GM12878 (cell line): ENCODE measurements at regions not wholly inside any gene's neighbourhood (a gene's known extent, or its start where the extent isn't known, plus 50 kb on each side); places are given as distances from the start of the nearest gene placed in this dataset.
"Not testable (repeated sequence)": the region's sequence is repeated elsewhere in the genome, so short reads cannot be mapped to it uniquely, and the experiment has no call there.

ENCODE experiments used
- ATAC-seq: fragments of 200-7000 bp; cut with Tn5 transposase; 3 replicates; pipeline ENCODE4 v1.9.1; 2020; ENCODE audit warnings: mild to moderate bottlenecking, moderate library complexity
- BruUV-seq: library from RNA; stranded (reverse); fragments of 400-500 nt; replicated peaks from 2 replicates; lab custom pipeline; 2021; lab: Mats Ljungman, UMichigan
- CTCF ChIA-PET: fragments of 300-600 bp; sonication (Branson Sonifier 250); formaldehyde crosslinking; extraction: SDS; loops from one replicate; lab custom pipeline; 2021; ENCODE audit warnings: inconsistent platforms; lab: Yijun Ruan, JAX
- POLR2A ChIA-PET: fragments of 350-600 bp; formaldehyde crosslinking; extraction: SDS; loops from one replicate; lab custom pipeline; 2021; ENCODE audit warnings: inconsistent platforms; lab: Charles Lee
- RAD21 ChIA-PET: fragments of 300-600 bp; sonication (Branson Sonifier 250); formaldehyde crosslinking; loops from one replicate; lab custom pipeline; 2023; ENCODE audit warnings: antibody characterized with exemption; ENCODE audit not compliant: unreplicated experiment; lab: Charles Lee
- SMC1A ChIA-PET: fragments of 300-600 bp; sonication (Branson Sonifier 250); formaldehyde crosslinking; loops from one replicate; lab custom pipeline; 2023; ENCODE audit not compliant: unreplicated experiment, uncharacterized antibody; lab: Charles Lee
- DNase-seq: peaks from one replicate; pipeline ENCODE4 v3.0.0-alpha.2; 2011; ENCODE audit warnings: low read depth, low spot score
- FAIRE-seq: peaks from 3 replicates; lab custom pipeline; 2011; peaks lifted over from hg19 to GRCh38; lab: Jason Lieb, UNC
- H2AFZ ChIP-seq: 2 replicates; pipeline ENCODE4 v1.6.0; 2011; ENCODE audit warnings: low read depth, low read length, control low read depth; ENCODE audit not compliant: control insufficient read depth
- H3K27ac ChIP-seq: 2 replicates; pipeline ENCODE4 v1.5.1; 2011; ENCODE audit warnings: control low read depth; ENCODE audit not compliant: control insufficient read depth, insufficient read depth
- H3K27me3 ChIP-seq, 2 experiments: replicated peaks in 1 of 2; 2 replicates each; pipeline versions ENCODE4 v1.6.0 to v1.6.1; 2011; ENCODE audit warnings: low read length in 1 of 2; ENCODE audit not compliant: control insufficient read depth in 2 of 2, insufficient read depth in 2 of 2
- H3K36me3 ChIP-seq, 2 experiments: 2 replicates each; pipeline ENCODE4 v1.5.1; 2011; ENCODE audit warnings: low read length in 1 of 2; ENCODE audit not compliant: control insufficient read depth in 2 of 2, insufficient read depth in 2 of 2
- H3K4me1 ChIP-seq: 2 replicates; pipeline ENCODE4 v1.6.1; 2011; ENCODE audit warnings: mild to moderate bottlenecking, low read length, moderate library complexity, mixed read lengths; ENCODE audit not compliant: control insufficient read depth, insufficient read depth
- H3K4me2 ChIP-seq: 2 replicates; pipeline ENCODE4 v1.6.0; 2011; ENCODE audit warnings: control low read depth; ENCODE audit not compliant: control insufficient read depth, insufficient read depth
- H3K4me3 ChIP-seq: fragments of 200-600 bp; sonication (generic); 2 replicates; pipeline ENCODE4 v1.5.1; 2016
- H3K79me2 ChIP-seq: 2 replicates; pipeline ENCODE4 v1.6.0; 2011; ENCODE audit warnings: low read length; ENCODE audit not compliant: control insufficient read depth, insufficient read depth
- H3K9ac ChIP-seq: 2 replicates; pipeline ENCODE4 v1.8.0; 2011; ENCODE audit warnings: low read length, control low read depth, mixed read lengths; ENCODE audit not compliant: control insufficient read depth, insufficient read depth
- H3K9me3 ChIP-seq: replicated peaks from 3 replicates; pipeline ENCODE4 v1.5.1; 2011; ENCODE audit warnings: mild to moderate bottlenecking, low read length; ENCODE audit not compliant: control insufficient read depth, insufficient read depth
- H4K20me1 ChIP-seq: 2 replicates; pipeline ENCODE4 v1.6.0; 2011; ENCODE audit not compliant: control insufficient read depth, insufficient read depth
- JUND ChIP-seq: IDR thresholded peaks from 2 replicates; pipeline ENCODE4 v1.6.1; 2012; ENCODE audit warnings: low read depth, mild to moderate bottlenecking, low read length, improper control_type of control experiment, moderate library complexity
- MYB ChIP-seq: fragments of 150-350 bp; IDR thresholded peaks from 2 replicates; pipeline ENCODE4 v1.6.1; 2014; ENCODE audit warnings: mild to moderate bottlenecking, low read depth, low read length, borderline replicate concordance
- NFYB ChIP-seq: IDR thresholded peaks from 2 replicates; pipeline ENCODE4 v1.6.1; 2011; ENCODE audit warnings: low read depth, mild to moderate bottlenecking, low read length, improper control_type of control experiment, moderate library complexity; ENCODE audit not compliant: insufficient read depth
- USF2 ChIP-seq: IDR thresholded peaks from 2 replicates; pipeline ENCODE4 v1.6.1; 2011; ENCODE audit warnings: low read depth, low read length, improper control_type of control experiment, borderline replicate concordance
- YBX1 ChIP-seq: fragments of 450-650 bp; IDR thresholded peaks from 2 replicates; pipeline ENCODE4 v1.6.1; 2016; ENCODE audit warnings: antibody characterized with exemption
- ZNF217 ChIP-seq: fragments of 450-650 bp; IDR thresholded peaks from 2 replicates; pipeline ENCODE4 v1.6.1; 2017; ENCODE audit warnings: antibody characterized with exemption, mild to moderate bottlenecking
- WGBS: methylation state at CpG from one replicate; pipeline ENCODE4 v1.1.6; 2016; ENCODE audit warnings: low lambda C conversion rate; ENCODE audit not compliant: insufficient replicate concordance, insufficient coverage; ENCODE audit errors: missing lambda C conversion rate; 5-methylcytosine and 5-hydroxymethylcytosine counted together
- in situ Hi-C: fragments of 300-500 bp; cut with MboI; formaldehyde crosslinking; loops from 9 replicates; pipeline ENCODE4 v1.14.3; 2018; ENCODE audit warnings: mixed read lengths
- intact Hi-C: fragments of 100-400 bp; cut with micrococcal nuclease; formaldehyde crosslinking; loops from one replicate; pipeline ENCODE4 v1.14.2; 2022; ENCODE audit not compliant: unreplicated experiment

GRCh38 chr7:25700141-25700540 lies 451.9 kb upstream of the NFE2L3 start:
- DNase-seq, H3K4me1 ChIP-seq, CTCF ChIA-PET, H3K4me2 ChIP-seq, POLR2A ChIA-PET, H3K27ac ChIP-seq, H3K9ac ChIP-seq, H2AFZ ChIP-seq, intact Hi-C loops, H3K9me3 ChIP-seq, ATAC-seq, RAD21 ChIA-PET, FAIRE-seq, H3K79me2 ChIP-seq, H3K36me3 ChIP-seq, in situ Hi-C loops, H4K20me1 ChIP-seq, H3K27me3 ChIP-seq, H3K4me3 ChIP-seq, SMC1A ChIA-PET, BruUV-seq: not testable (repeated sequence)
- WGBS = 75% methylated on average over 7 of the region's 7 CpGs
- TF ChIP-seq NFYB = peak; percentile 42; the same call in 1 of the 2 replicates

GRCh38 chr7:25704413-25704812 lies 447.6 kb upstream of the NFE2L3 start:
- in situ Hi-C loops = no loop called here
- Histone ChIP-seq H3K27ac (no peak overlapping the region), H3K9ac (no peak overlapping the region), H2AFZ (no peak overlapping the region), H4K20me1 (no peaks in the 10 kb centered on the region), H3K9me3 (no peaks in the 10 kb centered on the region; the same call in 2 of the 3 replicates), H3K27me3 (no peaks in the 10 kb centered on the region; a peak in 1 of 4 replicates)
- ATAC-seq = no peak
- POLR2A ChIA-PET = no interaction called here
- 27% methylated on average over 7 of the region's 8 CpGs for WGBS
- DNase-seq = no peak
- TF ChIP-seq USF2 (no peak), MYB (no peak), JUND (no peak), ZNF217 (no peak), YBX1 (no peak)
- TF ChIP-seq, all 136 proteins: peak for 0
- Histone ChIP-seq H3K4me1 (no peaks in the 10 kb centered on the region), H3K4me2 (no peak overlapping the region), H3K36me3 (no peaks in the 10 kb centered on the region), H3K79me2 (no peaks in the 10 kb centered on the region), H3K4me3 (no peak overlapping the region)
- intact Hi-C loops = no loop called here
- CTCF ChIA-PET = interaction anchor here (0.7 kb wide), 1 partner anchor 697 kb away, joined by 3 read pairs; no protein-coding TSS in a partner anchor
- RAD21 ChIA-PET = no interaction called here
- SMC1A ChIA-PET = no interaction called here
- no peak for FAIRE-seq
- no TSS peak for BruUV-seq
